ENCODE measurements at regions not wholly inside any gene's neighbourhood (a gene's known extent, or its start where the extent isn't known, plus 50 kb on each side); places are given as distances from the start of the nearest gene placed in this dataset.

- Histone ChIP-seq H3K36me3 (ENCODE audit: low read depth, missing control alignments) (no peaks in the 10 kb centered on the region), H3K9me3 (no peaks in the 10 kb centered on the region), H3K4me3 (no peak overlapping the region), H3K4me1 (no peaks in the 10 kb centered on the region), H3K27ac (no peak overlapping the region), H3K27me3 (no peaks in the 10 kb centered on the region)
- DNase-seq: no peak
- WGBS, 2 donors: 51 to 64% methylated on average over 7 of the region's 7 CpGs
- TF ChIP-seq CTCF (IDR thresholded peaks at IDR 0.05) (no peak), POLR2A (IDR thresholded peaks at IDR 0.05) (no peak)
- intact Hi-C loops (cut with DNase I; ENCODE audit: low total_unique reads): no loop called here
Observed at GRCh38 chr10:36141856-36142560, 499.9 kb upstream of the FZD8 start.

GRCh38 chr10:36129051-36129450 is 487.0 kb upstream of the FZD8 start:
- no peaks in the 10 kb centered on the region for H3K27me3 ChIP-seq
- no peak for DNase-seq
- H3K27ac ChIP-seq: no peak overlapping the region
- no peak overlapping the region for H3K4me3 ChIP-seq
- TF ChIP-seq CTCF (IDR thresholded peaks at IDR 0.05): no peak
- TF ChIP-seq POLR2A (IDR thresholded peaks at IDR 0.05): no peak
- H3K36me3 ChIP-seq (ENCODE audit: low read depth, missing control alignments): no peaks in the 10 kb centered on the region
- intact Hi-C loops (cut with DNase I; ENCODE audit: low total_unique reads): no loop called here
- H3K9me3 ChIP-seq: no peaks in the 10 kb centered on the region
- 91 to 93% methylated on average over 4 of the region's 4 CpGs for WGBS, 2 donors
- H3K4me1 ChIP-seq: no peaks in the 10 kb centered on the region

GRCh38 chr10:36126076-36126475 is 484.0 kb upstream of the FZD8 start:
- Histone ChIP-seq H3K27ac (no peak overlapping the region), H3K4me3 (no peak overlapping the region), H3K27me3 (no peaks in the 10 kb centered on the region), H3K9me3 (no peaks in the 10 kb centered on the region), H3K4me1 (no peaks in the 10 kb centered on the region), H3K36me3 (ENCODE audit: low read depth, missing control alignments) (no peaks in the 10 kb centered on the region)
- no peak for DNase-seq
- intact Hi-C loops (cut with DNase I; ENCODE audit: low total_unique reads): no loop called here
- no peak for TF ChIP-seq CTCF (IDR thresholded peaks at IDR 0.05)
- TF ChIP-seq POLR2A (IDR thresholded peaks at IDR 0.05): no peak

GRCh38 chr10:36119455-36119854 is 477.4 kb upstream of the FZD8 start:
- TF ChIP-seq CTCF (IDR thresholded peaks at IDR 0.05) (no peak), POLR2A (IDR thresholded peaks at IDR 0.05) (no peak)
- DNase-seq: no peak

GRCh38 chr10:36118314-36118713 is 476.2 kb upstream of the FZD8 start:
- Histone ChIP-seq H3K9me3 (no peaks in the 10 kb centered on the region), H3K4me1 (peaks cover 6% of the 10 kb centered on the region), H3K4me3 (no peak overlapping the region), H3K27ac (no peak overlapping the region), H3K36me3 (ENCODE audit: low read depth, missing control alignments) (no peaks in the 10 kb centered on the region), H3K27me3 (no peaks in the 10 kb centered on the region)
- WGBS, 2 donors: 84% methylated on average over 7 of the region's 7 CpGs
- TF ChIP-seq CTCF (IDR thresholded peaks at IDR 0.05): no peak
- TF ChIP-seq POLR2A (IDR thresholded peaks at IDR 0.05): no peak
- DNase-seq: no peak
- intact Hi-C loops (cut with DNase I; ENCODE audit: low total_unique reads): no loop called here

More at GRCh38 chr10:36119455-36119854, 477.4 kb upstream of the FZD8 start:
- H3K4me1 ChIP-seq: peaks cover 6% of the 10 kb centered on the region
- no peaks in the 10 kb centered on the region for H3K27me3 ChIP-seq
- H3K36me3 ChIP-seq (ENCODE audit: low read depth, missing control alignments): no peaks in the 10 kb centered on the region
- H3K9me3 ChIP-seq: no peaks in the 10 kb centered on the region
- intact Hi-C loops (cut with DNase I; ENCODE audit: low total_unique reads): no loop called here
- no peak overlapping the region for H3K4me3 ChIP-seq
- H3K27ac ChIP-seq: no peak overlapping the region
- WGBS, 2 donors: 66 to 81% methylated on average over 5 of the region's 5 CpGs
